Activated CD4-positive, alpha-beta T cell treated with anti-CD3 and anti-CD28 coated beads, Interleukin-2, Interleukin-6, amounts not matched to agents 100 ng/mL and 50 ng/mL, durations not matched to agents 16 hours and 8 hours (primary cell): ENCODE measurements at regions not wholly inside any gene's neighbourhood (a gene's known extent, or its start where the extent isn't known, plus 50 kb on each side); places are given as distances from the start of the nearest gene placed in this dataset.
A peak's percentile ranks its signal among the peaks of the same experiment; 100 is the strongest.
"Not testable (repeated sequence)": the region's sequence is repeated elsewhere in the genome, so short reads cannot be mapped to it uniquely, and the experiment has no call there.

Experiments
- DNase-seq: peaks from one replicate; pipeline ENCODE4 v3.0.0-alpha.2; 2020

DNA sequence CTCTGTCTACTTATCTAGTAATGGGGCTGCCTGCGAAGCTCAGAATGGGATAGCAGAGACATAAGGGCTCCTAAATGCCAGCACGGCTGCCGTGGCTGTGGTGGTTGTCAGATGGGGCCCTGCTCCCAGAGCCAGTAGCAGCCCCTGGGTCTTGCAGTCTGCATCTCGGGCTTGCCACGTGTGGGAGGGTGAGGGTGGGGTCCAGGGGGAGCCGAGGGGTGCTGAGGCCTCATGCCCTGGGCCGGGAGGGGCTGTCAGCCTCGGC lies 88.8 kb upstream of the GSE1 start:
- DNase-seq, result no peak

DNA sequence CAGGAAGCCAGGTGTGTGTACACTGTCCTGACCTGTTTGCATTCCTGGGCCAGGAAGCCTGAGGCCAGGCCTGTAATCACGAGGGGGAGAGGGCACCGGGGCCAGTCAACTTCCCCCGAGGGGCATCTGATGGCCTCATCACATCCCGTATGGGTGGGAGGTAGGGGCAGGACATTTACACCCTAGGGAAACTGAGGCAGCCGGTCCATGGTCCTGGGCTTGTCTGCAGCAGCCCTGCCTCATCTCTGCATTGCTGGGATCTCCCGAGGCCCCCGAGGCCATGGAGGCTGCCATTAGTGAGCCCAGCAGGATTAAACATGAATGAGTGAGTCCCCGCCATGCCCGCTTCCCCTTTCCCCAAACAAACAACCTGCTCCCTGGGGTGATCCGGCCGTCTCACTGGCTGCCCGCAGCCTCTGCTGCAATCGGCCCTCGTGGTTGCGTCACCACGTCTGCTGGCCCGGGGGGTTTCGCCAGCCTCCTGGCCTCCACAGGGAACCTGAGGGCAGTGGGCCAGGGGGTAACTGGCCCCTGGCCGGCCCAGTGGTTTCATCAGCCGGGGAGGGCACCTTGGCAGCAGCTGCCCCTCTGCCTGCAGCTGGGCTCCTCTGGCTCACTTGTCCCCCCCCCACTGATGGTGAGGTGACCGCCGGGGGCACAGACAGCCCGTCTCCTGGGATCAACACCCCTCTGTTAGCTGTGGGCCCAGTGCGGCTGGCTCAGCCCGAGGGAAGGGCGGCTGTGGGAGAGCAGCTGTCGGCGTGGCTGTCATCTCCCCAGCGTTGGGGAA lies 88.3 kb upstream of the GSE1 start:
- DNase-seq, result no peak

DNA sequence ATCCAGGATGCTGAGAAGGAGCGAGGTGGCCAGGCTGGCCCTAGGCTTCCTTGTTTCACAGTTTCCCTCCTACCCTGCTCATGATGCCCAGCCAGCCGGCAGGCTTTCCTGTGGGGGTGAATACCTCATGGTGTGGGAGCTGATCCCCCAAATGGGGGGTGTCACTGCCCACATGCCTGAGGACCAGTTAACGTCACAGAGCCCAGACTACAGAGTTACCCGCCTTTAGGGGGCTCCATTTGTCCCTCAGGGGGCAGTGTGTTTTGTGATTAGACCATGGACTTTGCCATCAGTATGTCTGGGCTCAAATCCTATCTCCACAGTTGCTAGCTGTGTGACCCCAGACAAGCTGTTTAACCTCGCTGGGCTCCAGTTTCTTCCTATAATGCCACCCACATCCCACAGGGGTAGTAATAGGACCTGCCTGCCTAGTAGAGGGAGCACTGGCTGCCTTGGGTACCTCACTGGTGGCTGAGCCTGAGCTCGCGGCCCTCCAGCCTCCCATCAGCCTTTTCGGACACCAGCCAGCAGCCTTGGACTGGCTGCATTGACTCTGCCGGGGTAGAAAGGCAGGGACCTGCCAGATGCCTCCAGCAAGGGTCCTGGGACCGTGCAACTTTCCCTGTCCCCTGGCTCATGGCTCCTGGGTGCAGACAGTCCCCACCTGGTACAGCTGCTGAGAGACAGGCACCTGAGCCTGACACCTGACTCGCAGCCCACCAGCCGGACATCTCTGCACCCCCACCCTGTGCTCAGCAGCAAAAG lies 87.5 kb upstream of the GSE1 start:
- no peak for DNase-seq

DNA sequence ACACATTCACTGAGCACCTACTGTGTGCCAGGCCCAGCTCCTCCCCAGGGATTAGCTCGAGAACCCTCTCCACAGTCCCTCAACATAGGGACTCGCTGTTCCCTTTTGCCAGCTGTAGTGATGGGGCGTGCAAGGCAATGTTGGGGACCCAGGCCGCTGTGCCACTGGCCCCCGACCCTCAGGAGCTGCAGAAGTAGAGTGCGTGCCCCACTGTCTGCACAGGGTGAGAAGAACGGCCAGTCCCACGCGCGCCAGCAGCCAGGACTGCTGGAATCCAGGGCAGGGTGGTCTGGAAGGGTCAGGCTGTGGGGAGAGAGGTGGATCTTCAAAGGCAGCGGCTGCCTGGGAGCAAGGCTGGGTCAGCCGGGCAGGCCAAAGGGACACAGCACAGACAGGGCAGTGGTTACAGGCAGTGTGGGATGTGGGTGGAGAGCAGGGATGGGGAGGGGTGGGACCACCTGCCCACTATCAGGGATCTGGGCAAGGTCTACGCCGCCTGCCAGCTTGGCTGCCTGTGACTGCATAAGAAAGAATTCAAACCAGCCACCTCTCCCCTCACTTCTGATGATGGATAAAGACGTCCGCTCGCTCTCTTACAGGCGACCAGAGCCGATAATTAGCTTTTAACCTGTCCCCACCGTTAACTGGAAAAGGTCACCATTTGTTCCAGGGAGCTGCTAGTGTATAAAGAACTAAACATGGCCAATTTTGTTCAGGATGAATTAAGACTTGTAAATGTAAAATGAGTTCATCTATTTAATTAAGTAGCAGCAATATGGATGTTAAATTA lies 86.7 kb upstream of the GSE1 start:
- DNase-seq, result no peak

DNA sequence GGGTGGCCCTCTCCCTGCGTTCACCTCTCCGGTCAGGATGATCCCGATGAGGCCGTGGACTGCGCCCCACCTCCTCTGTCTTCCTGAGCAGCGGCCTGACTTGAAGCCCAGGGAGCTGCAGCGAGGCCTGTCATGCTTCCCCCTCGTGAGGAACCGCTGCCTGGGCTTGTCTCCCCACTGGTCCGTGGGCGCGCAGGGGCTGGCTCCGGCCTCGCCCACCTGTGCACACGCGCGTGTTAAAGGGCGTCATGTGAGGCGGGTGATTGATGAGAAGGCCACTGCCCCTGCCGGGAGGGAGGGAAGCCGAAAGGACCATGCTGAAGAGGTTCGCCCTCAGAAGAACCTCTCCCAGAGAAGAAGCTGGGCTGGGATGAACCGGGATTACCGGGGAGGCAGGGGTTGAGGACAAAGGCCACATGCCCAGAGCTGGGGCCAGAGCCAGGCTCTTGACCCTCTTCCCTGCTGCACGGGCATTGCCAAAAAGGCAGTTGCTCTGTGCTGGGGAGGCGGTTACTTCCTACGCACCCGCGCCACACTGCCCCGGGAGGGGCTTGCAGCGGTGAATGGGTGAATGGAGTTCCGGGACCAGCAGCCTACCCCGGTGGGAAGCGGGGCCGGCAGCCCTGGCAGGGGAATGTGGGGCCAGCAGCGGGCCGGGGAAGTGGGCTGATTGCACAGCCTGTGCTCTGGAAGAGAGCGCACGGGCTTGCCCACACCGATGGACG lies 85.9 kb upstream of the GSE1 start:
- DNase-seq, result no peak

DNA sequence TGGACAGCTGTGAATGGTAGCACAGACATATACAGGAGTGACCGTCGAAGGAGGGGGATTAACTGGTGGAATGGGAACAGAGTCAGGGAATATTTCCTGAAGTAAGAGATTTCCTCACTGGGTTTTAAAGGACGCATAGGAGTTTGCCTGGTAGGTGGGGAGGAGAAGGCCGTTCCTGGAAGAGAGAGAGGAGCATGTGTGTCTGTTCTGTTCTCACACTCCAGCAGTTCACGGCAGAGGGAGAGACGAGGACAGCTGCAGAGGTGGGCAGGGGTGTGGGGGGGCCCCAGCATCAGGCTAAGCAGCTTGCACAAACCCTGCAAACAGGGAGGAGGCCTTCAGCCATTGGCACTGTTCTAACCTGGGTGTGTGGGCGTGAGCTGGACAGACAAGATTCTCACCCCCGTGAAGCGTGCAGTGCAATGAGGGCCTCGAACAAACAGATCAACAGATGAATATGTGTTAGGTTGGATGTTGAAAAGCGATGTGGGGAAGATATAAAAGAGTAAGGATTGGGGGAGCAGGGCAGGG lies 85.3 kb upstream of the GSE1 start:
- no peak for DNase-seq

DNA sequence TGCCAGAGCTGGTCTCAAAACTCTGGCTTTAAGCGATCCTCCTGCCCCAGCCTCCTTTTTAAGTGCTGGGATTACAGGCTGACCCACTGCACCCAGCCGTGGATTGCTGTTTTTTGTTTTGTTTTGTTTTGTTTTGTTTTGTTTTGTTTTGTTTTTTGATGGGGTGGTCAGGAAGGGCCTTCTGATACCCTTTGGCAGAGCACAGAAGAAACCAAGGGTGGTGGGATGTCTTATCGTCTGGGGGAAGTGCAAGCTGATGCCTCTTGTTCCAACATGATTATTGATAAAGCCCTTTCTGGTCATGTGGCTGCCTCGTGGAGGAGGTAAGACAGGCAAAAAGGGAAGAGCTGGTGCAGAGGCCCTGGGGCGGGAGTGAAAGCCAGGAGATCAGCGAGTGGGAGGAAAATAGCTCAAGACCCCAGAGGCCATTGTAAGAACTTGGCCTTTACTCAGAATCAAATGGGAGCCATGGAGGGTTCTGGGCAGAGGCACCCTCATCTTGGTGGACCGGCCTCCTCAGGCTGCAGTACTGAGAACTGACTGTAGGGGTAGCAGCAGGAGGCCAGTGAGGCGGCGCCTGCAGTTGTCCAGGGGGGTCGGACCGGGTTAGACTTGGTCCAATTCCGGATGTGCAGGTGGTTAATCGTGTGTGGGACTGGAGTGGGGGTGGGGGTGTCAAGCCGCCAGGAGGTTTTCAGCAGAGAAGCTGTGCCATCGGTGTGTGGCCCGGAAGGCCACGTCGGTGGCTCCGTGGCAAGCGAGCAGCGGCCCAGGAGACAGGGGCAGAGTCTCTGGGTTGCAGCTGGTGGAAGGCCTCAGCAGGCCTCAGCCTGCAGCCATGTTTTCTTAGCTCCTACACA lies 84.4 kb upstream of the GSE1 start:
- peak; percentile 26 for DNase-seq

DNA sequence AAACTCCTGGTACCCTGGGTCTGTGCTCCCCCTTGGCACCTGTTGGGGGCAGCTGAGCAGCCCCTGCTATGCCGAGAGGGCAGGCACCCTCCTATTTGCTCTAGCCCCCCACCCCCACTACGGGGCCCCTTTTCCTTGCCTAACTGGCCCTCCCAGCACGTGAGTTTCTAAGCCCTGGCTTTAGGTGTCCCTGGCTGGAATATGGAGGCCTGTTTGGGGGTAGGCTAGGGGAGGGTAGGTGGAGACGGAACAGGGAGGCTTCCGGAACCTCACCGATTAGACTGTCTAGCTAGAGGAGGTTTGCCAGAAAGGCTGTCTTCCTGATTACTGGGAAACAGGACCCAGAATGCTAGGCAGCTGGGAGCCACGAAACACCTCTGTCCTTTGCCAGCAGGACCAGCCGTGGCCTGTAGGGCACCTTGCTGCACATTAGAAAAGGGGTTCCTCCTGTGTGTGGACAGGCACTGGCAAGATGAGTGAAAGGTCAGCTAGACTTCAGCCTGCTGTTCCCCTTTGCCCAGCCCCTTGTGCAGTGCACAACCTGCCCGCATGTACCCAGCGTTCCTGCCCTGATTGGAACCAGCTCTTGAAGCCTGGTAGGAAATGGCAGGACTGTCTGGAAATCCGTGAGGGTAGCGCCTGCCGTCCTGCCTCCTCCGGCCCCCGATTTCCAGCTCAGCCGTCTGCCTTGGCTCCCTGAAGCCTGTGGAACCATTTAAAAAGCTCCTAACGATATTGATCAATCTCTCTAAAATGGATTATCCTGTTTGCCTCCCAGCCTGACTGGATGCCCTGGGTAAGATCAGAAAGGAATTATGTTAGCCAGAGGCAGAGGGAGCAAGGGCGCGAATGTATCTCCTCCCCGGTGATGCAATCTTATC lies 83.4 kb upstream of the GSE1 start:
- DNase-seq, result no peak

DNA sequence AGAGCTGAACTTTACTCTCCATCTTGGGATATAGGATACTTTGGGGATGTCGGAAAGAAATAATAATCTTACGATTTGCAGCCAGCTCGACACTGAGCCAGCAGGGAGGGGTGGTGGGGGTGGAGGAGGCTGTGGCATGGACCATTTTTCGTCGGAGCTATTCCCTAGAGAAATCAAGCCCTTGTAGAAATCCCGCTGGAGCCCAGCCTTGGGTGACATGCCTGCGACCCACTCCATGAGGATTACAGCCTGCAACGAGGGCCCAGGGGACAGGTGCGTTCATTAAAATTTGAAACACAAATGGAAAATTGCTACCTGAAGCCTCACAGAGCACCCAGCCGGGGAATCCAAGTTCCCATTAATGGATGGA lies 82.8 kb upstream of the GSE1 start:
- DNase-seq, result no peak

DNA sequence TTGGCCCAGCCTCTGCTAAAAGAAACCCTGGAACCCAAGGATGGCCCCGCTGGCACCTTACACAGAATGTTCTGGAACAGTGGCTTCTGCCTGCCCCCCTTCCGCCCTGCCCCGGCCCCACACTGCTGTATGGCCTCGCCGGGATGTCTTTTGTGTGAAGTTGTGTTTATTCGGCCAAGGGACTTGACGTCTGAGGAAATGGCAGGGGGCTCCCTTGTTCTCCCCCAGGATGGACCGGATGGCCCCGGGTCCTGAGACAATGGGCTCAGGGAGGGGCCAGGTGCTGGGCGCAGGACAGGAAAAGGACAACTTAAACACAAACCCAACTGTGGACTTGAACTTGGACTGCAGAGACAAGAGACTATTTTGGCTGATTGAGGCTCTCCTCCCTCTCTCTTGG lies 81.6 kb upstream of the GSE1 start:
- no peak for DNase-seq

DNA sequence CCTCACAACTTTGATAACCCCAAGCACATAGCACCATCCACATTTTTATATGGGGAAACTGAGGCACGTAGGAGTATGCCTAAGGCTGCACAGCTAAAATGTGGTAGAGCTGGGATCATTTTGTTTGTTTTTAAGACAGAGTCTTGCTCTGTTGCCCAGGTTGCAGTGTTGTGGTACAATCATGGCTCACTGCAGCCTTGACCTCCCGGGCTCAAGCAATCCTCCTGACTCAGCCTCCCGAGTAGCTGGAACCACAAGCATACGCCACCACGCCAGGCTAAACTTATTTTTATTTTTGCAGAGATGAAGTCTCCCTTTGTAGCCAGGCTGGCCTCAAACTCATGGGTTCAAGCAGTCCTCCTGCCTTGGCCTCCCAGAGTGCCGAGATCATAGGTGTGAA lies 81.0 kb upstream of the GSE1 start:
- DNase-seq, result no peak

DNA sequence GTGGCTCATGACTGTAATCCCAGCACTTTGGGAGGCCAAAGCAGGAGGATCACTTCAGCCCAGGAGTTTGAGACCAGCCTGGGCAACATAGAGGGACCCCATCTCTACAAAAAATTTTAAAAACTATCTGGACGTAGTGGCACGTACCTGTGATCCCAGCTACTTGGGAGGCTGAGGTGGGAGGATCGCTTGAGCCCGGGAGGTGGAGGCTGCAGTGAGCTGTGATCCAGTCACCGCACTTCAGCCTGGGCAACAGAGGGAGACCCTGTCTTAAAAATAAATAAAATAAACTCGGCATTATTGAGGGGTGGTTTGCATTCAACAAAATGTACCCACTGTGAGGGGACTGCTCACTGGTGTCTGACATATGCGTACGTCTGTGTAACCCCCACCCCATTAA lies 79.5 kb upstream of the GSE1 start:
- not testable (repeated sequence) for DNase-seq

DNA sequence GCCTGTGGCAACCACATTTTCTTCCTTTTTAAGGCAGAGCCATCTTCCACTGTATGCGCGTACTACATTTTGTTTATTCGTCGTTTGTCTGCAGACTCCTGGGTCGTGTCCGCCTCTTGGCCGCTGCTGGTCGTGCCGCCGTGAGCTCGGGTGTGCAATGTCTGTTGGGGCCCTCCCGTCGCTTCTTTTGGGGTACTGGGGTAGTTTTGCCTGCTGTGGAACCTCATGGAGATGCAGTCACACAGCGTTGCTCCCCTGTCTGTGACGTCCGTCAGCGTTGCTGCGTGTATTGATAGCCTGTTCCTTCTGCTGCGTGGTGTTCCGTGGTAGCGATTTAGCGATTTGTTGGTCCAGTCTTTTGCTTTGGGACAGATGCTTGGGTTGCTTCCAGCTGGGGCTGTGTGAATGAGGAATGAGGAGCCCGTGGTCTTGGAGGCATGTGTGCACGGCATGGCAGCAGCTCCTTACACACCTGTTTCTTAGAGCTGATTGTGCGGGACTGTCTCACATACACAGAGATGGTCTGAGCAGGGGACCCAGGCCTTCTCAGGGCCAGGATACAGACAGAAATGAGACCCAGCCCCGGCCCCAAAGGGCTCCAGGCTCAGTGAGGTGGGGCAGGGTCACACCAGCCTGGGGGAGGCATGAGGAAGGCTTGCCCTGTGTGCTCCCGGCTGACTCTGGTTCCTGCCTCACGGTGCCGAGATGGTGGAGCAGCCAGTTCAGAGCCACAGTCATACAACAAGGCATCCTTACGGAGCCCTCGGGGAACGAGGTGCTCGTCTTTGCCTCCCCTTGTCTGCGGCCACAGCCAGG lies 78.4 kb upstream of the GSE1 start:
- DNase-seq, result no peak

DNA sequence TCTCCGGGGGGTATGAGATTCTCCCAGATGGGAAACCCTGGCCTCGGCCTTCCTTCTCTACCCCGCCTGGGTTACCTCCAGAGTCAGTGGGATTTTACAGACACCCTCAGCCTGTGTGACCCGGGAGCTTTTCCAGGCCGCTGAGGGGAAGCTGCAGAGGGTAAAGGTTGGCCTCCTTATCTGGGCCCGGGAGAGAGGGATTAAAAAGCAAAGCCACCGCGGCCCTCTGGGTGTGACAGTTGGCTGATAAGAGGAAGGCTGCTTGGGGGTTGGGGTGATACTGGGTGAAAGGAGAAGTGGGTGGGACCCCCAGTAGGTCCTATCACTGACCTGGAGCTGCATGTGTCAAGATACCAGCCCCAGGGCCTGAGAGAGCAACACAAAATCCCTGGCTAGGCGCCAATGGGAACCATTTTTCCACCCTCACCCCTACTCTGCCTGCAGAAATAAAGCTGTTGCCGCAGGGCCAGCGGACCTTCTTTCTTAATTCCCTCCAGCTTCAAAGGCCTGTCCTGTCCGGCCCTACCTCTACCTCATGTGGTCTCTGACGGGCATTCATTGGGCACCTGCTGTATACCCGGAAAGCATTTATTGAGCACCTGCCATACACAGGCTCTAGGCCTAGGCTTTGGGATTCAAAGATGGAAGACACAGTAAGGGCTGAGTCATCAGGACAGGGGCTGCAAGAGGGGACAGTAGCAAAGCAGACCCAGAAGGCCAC lies 77.6 kb upstream of the GSE1 start:
- no peak for DNase-seq

DNA sequence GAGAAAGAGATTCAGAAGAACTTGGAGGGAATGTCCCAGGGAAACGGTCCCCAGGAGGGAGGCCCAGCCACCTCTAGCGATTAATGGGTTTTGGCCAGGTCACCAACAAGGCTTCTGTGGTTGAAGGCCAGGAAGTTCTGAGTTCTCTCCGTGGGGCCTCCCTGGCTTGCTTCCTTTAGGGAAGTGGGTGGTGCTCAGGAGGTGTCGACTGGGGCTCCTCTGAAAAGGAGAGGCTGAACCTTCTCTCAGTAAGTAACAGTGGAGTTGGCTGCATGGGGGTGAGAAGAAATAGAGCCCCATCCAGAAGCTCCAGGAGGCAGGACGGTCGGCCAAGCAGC lies 77.1 kb upstream of the GSE1 start:
- DNase-seq, result no peak

DNA sequence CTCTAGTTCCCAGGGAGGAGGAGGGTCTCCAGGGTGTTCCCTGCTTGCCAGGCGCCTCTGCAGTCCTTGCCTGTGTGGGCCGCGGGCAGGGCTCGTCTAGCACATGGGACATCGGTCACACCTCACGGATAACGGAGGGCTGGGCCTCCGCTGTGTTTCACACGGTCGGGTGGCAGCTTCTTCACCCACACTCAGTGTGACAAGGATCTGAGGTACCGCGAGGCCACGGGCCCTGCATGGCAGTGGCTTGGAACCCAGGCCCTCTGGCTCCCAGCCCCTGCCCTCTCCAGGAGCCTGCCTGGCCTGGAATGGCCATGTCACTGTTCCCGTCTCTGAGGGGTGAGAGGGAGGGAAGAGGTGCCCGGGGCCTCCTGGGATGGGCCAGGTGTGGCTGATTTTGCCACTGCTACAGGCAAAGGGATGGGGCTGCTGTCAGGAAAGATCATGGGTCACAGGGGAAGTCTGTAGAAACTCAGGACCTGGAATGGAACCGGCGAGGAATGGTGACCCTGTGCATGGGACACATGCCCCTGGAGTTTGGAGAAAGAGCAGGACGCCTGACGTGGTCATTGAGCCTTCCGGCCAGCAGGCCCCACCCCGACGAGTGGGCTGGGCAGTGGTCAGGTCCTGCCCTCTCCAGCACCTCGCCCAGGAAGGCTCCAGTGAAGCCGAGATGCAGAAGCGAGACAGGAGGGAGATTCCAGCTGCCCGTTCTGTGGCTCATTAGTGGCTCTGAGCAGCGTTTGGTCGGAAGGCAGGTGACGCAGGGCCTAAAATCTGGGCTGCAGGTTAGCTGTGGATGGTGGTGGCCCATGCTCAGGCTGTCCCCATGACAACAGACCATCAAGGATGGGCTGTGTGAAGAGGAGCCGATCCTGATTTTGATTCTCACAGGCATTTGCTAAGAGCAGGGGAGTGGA lies 76.5 kb upstream of the GSE1 start:
- DNase-seq, result no peak

DNA sequence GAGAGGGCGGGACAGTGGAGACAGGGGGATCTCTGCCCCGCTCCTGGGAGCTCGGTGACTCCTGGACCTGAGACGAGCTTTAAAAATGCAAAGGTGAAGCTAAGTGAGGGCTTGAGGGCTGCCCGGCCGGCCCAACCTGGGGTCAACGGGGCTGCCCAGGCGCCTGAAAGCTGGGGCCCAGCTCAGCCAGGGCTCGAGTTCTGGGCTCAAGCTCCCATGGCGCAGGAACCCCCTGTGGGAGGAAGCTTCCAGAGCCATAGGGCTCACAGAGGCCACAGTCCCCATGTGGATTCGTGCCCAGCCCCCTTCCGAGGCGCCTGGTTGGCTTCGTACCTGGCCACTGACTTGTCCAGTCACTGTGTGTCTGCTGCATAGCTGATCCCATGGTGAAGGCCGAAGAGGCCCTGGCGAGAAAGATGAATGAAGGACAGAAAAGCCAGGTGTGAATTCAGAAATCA lies 75.8 kb upstream of the GSE1 start:
- no peak for DNase-seq

DNA sequence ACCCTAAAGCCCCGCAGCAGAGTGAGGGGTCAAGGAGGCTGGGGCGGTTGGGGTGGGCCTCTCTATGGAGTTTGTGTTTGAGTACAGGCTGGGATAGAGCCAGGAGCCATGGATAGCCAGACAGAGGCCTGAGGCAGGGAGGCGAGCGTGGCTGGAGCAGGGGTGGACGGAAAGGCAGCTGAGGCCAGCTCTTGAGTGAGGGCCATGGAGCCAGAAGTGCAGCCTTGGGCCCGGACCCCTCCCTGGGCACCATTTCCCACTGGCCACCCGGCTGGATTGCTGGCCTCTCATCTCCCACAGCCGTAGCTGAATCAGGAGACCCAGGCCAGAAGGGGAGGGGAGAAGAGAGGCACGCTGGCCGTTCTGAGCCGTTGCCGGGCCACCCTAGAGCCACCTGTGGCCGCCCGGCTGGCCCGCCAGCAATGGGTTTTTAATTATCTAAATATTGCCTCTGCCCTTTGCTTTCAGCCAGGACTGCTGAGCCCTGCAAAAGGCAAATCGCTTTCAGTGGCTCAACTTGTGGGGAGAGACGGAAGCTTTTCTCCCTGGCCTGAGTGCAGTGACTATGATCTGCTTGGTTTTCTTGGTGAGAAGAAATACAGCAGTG lies 75.2 kb upstream of the GSE1 start:
- DNase-seq, result no peak
